ENCODE measurements at regions not wholly inside any gene's neighbourhood (a gene's known extent, or its start where the extent isn't known, plus 50 kb on each side); places are given as distances from the start of the nearest gene placed in this dataset.
A peak's percentile ranks its signal among the peaks of the same experiment; 100 is the strongest.
"Not testable (repeated sequence)": the region's sequence is repeated elsewhere in the genome, so short reads cannot be mapped to it uniquely, and the experiment has no call there.

GRCh38 chr22:16891892-16892291 is 66.7 kb upstream of the XKR3 start:
- intact Hi-C loops (cut with micrococcal nuclease; ENCODE audit: unreplicated experiment); H3K27me3 ChIP-seq (ENCODE audit: insufficient read depth, low read depth); H3K27ac ChIP-seq; H4K20me1 ChIP-seq (ENCODE audit: insufficient read depth); H3K4me1 ChIP-seq (replicated peaks; ENCODE audit: insufficient read depth); H3F3A ChIP-seq (ENCODE audit: insufficient read depth, low read depth); POLR2A ChIA-PET (ENCODE audit: unreplicated experiment); CTCF ChIA-PET; H2AFZ ChIP-seq; H3K9me3 ChIP-seq (ENCODE audit: insufficient read depth, low read depth); H3K36me3 ChIP-seq (ENCODE audit: low read depth); H3K4me2 ChIP-seq; H3K9me2 ChIP-seq (ENCODE audit: insufficient read depth); BruUV-seq (replicated peaks); H3K4me3 ChIP-seq; H3K79me2 ChIP-seq (ENCODE audit: low read depth); DNase-seq: not testable (repeated sequence)
- peak; percentile 47; the same call in 1 of the 2 replicates for TF ChIP-seq CTCF (conservative IDR thresholded peaks at IDR 0.05)

GRCh38 chr22:16876339-16876738 is 51.1 kb upstream of the XKR3 start:
- H4K20me1 ChIP-seq (ENCODE audit: insufficient read depth); H3K4me1 ChIP-seq (replicated peaks; ENCODE audit: insufficient read depth); H3F3A ChIP-seq (ENCODE audit: insufficient read depth, low read depth); BruUV-seq (replicated peaks); DNase-seq; H3K4me3 ChIP-seq; H3K27ac ChIP-seq; H2AFZ ChIP-seq; H3K36me3 ChIP-seq (ENCODE audit: low read depth); H3K79me2 ChIP-seq (ENCODE audit: low read depth); H3K27me3 ChIP-seq (ENCODE audit: insufficient read depth, low read depth); H3K9me2 ChIP-seq (ENCODE audit: insufficient read depth); H3K9me3 ChIP-seq (ENCODE audit: insufficient read depth, low read depth); H3K4me2 ChIP-seq; CTCF ChIA-PET; POLR2A ChIA-PET (ENCODE audit: unreplicated experiment); intact Hi-C loops (cut with micrococcal nuclease; ENCODE audit: unreplicated experiment): not testable (repeated sequence)

Data from PC-9 (cell line).